Upper lobe of left lung (tissue), 6 donors: ENCODE measurements at regions not wholly inside any gene's neighbourhood (a gene's known extent, or its start where the extent isn't known, plus 50 kb on each side); places are given as distances from the start of the nearest gene placed in this dataset.
A peak's percentile ranks its signal among the peaks of the same experiment; 100 is the strongest.

Experiments used
- ATAC-seq, 2 donors: fragments of 200-7000 bp; cut with Tn5 transposase; one replicate each; pipeline ENCODE4 v1.9.1; 2022; ENCODE audit warnings: mild to moderate bottlenecking in 2 of 2, moderate library complexity in 2 of 2; ENCODE audit not compliant: low FRiP score in 2 of 2
- DNase-seq, 2 donors: peaks; one replicate each; pipeline ENCODE4 v3.0.0-alpha.2; 2019 to 2020
- H3K27ac ChIP-seq, 4 donors: fragments of 200-600 bp; sonication (generic); one replicate each; pipeline ENCODE4 v1.5.1; 2016 to 2019
- H3K27me3 ChIP-seq, 4 donors: fragments of 200-600 bp; sonication (generic); one replicate each; pipeline ENCODE4 v1.5.1; 2017 to 2019
- H3K36me3 ChIP-seq, 4 donors: fragments of 200-600 bp; sonication (generic); one replicate each; pipeline ENCODE4 v1.5.1; 2016 to 2019
- H3K4me1 ChIP-seq, 4 donors: fragments of 200-600 bp; sonication (generic); one replicate each; pipeline ENCODE4 v1.5.1; 2018 to 2019
- H3K4me3 ChIP-seq, 4 donors: fragments of 200-600 bp; sonication (generic); one replicate each; pipeline ENCODE4 v1.5.1; 2017 to 2019; ENCODE audit warnings: mild to moderate bottlenecking in 2 of 4, moderate library complexity in 1 of 4
- H3K9me3 ChIP-seq, 4 donors: fragments of 200-600 bp; sonication (generic); one replicate each; pipeline ENCODE4 v1.5.1; 2018 to 2019
- EP300 ChIP-seq, 4 donors: sonication (generic); formaldehyde crosslinking; IDR thresholded peaks; one replicate each; pipeline ENCODE4 v1.5.1; 2017; ENCODE audit warnings: antibody characterized with exemption in 4 of 4, control low read depth in 2 of 4
- POLR2A ChIP-seq, 4 donors: fragments of 450-650 bp; IDR thresholded peaks; one replicate each; pipeline ENCODE4 v1.5.1; 2016 to 2017; ENCODE audit warnings: antibody characterized with exemption in 4 of 4, mild to moderate bottlenecking in 2 of 4
- POLR2AphosphoS5 ChIP-seq, 2 donors: sonication (generic); formaldehyde crosslinking; IDR thresholded peaks; one replicate each; pipeline ENCODE4 v1.5.1; 2017; ENCODE audit warnings: antibody characterized with exemption in 2 of 2
- WGBS, 2 donors: methylation state at CpG; one replicate each; pipeline ENCODE4 v1.1.5; 2017 to 2018; 5-methylcytosine and 5-hydroxymethylcytosine counted together
- TF ChIP-seq, protein P1 (sequence below), 6 experiments: fragments of 450-650 bp in 4 of 6; fragments of 200-600 bp in 2 of 6; sonication (generic) in 2 of 6; IDR thresholded peaks; one replicate each; pipeline ENCODE4 v1.5.1; 2016 to 2019; ENCODE audit warnings: antibody characterized with exemption in 6 of 6
- donor health status: DM: no; HTN: no; CAD: no; lungs with moderate emphysema.
- donor health status: DM: no; HTN: yes; CAD: no; lungs with severe emphysema.

- Histone ChIP-seq H3K27me3 (no peaks in the 10 kb centered on the region), H3K4me1 (no peaks in the 10 kb centered on the region), H3K4me3 (no peak overlapping the region), H3K36me3 (no peaks in the 10 kb centered on the region), H3K27ac (no peak overlapping the region), H3K9me3 (no peaks in the 10 kb centered on the region)
- no peak for DNase-seq
- ATAC-seq = no peak
- WGBS, 2 donors = 87 to 89% methylated on average over 10 of the region's 10 CpGs
- TF ChIP-seq POLR2AphosphoS5 (IDR thresholded peaks at IDR 0.05) (no peak), EP300 (IDR thresholded peaks at IDR 0.05) (no peak), POLR2A (IDR thresholded peaks at IDR 0.05) (no peak)
- TF ChIP-seq, protein P1, sequence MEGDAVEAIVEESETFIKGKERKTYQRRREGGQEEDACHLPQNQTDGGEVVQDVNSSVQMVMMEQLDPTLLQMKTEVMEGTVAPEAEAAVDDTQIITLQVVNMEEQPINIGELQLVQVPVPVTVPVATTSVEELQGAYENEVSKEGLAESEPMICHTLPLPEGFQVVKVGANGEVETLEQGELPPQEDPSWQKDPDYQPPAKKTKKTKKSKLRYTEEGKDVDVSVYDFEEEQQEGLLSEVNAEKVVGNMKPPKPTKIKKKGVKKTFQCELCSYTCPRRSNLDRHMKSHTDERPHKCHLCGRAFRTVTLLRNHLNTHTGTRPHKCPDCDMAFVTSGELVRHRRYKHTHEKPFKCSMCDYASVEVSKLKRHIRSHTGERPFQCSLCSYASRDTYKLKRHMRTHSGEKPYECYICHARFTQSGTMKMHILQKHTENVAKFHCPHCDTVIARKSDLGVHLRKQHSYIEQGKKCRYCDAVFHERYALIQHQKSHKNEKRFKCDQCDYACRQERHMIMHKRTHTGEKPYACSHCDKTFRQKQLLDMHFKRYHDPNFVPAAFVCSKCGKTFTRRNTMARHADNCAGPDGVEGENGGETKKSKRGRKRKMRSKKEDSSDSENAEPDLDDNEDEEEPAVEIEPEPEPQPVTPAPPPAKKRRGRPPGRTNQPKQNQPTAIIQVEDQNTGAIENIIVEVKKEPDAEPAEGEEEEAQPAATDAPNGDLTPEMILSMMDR (IDR thresholded peaks at IDR 0.05) = no peak
These were observed 96.0 kb upstream of the CCDC80 start for GRCh38 chr3:112736805-112737566.

GRCh38 chr3:112736386-112736785, 95.4 kb upstream of the CCDC80 start:
- no peaks in the 10 kb centered on the region for H3K27me3 ChIP-seq
- no peak for ATAC-seq
- no peak for TF ChIP-seq POLR2A (IDR thresholded peaks at IDR 0.05)
- no peaks in the 10 kb centered on the region for H3K4me1 ChIP-seq
- H3K9me3 ChIP-seq = no peaks in the 10 kb centered on the region
- DNase-seq = no peak
- H3K27ac ChIP-seq = no peak overlapping the region
- H3K4me3 ChIP-seq = no peak overlapping the region
- 75 to 86% methylated on average over 5 of the region's 5 CpGs for WGBS, 2 donors
- no peaks in the 10 kb centered on the region for H3K36me3 ChIP-seq

- TF ChIP-seq POLR2A (IDR thresholded peaks at IDR 0.05) (no peak), POLR2AphosphoS5 (IDR thresholded peaks at IDR 0.05) (no peak), EP300 (IDR thresholded peaks at IDR 0.05) (no peak)
- TF ChIP-seq, protein P1 (IDR thresholded peaks at IDR 0.05) = no peak
- no peak overlapping the region for H3K4me3 ChIP-seq
- no peak for ATAC-seq
These were observed 95.0 kb upstream of the CCDC80 start for GRCh38 chr3:112735926-112736325.

DNA sequence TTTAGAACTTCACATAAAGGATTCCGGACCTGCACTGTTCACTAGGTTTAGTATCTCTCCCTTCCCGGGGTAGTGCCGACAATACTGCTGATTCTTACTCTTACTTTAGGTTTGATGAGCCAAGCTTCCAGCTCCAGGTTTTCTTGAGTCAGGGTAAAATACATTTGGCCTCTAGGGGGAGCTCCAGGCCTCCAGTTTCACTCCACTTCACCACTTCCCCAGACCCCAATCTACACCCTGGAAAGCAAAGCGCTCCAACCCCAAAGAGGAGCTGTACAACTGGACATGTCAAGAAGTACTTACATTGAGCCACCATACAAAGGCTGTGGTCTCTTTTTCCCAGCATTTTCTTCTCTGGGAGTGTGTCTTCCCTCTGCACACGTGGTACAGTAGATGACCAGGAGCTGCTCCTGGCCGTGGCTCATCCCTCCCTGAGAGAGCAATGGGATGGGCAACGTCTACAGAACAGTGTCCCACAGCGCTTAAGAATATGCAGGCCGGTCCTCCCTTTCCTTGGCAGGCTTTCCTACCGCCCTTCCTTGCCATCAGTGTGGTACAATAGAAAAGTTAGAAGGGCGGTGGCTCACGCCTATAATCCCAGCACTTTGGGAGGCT, 93.9 kb upstream of the CCDC80 start:
- TF ChIP-seq EP300 (IDR thresholded peaks at IDR 0.05) (no peak), POLR2A (IDR thresholded peaks at IDR 0.05) (no peak), POLR2AphosphoS5 (IDR thresholded peaks at IDR 0.05) (no peak)
- TF ChIP-seq, protein P1 (IDR thresholded peaks at IDR 0.05) = peak; percentile 49 to 71 (median 60)
- DNase-seq (peak in 1 of 2 donors; percentile 49), ATAC-seq (peak; percentile 69 to 84)
- no peaks in the 10 kb centered on the region for H3K4me1 ChIP-seq
- no peaks in the 10 kb centered on the region for H3K36me3 ChIP-seq
- H3K27me3 ChIP-seq = no peaks in the 10 kb centered on the region
- no peak overlapping the region for H3K4me3 ChIP-seq
- 61 to 71% methylated on average over 12 of the region's 12 CpGs for WGBS, 2 donors
- H3K9me3 ChIP-seq = no peaks in the 10 kb centered on the region
- no peak overlapping the region for H3K27ac ChIP-seq

More at GRCh38 chr3:112735926-112736325, 95.0 kb upstream of the CCDC80 start:
- WGBS, 2 donors = 80 to 89% methylated on average over 3 of the region's 3 CpGs
- H3K27ac ChIP-seq = no peak overlapping the region
- no peaks in the 10 kb centered on the region for H3K9me3 ChIP-seq
- DNase-seq = no peak
- H3K4me1 ChIP-seq = no peaks in the 10 kb centered on the region
- H3K36me3 ChIP-seq = no peaks in the 10 kb centered on the region
- no peaks in the 10 kb centered on the region for H3K27me3 ChIP-seq

- Histone ChIP-seq H3K27me3 (no peaks in the 10 kb centered on the region), H3K27ac (no peak overlapping the region), H3K36me3 (no peaks in the 10 kb centered on the region), H3K4me1 (no peaks in the 10 kb centered on the region), H3K4me3 (no peak overlapping the region), H3K9me3 (no peaks in the 10 kb centered on the region)
- TF ChIP-seq POLR2AphosphoS5 (IDR thresholded peaks at IDR 0.05) (no peak), POLR2A (IDR thresholded peaks at IDR 0.05) (no peak), EP300 (IDR thresholded peaks at IDR 0.05) (no peak)
- TF ChIP-seq, protein P1 (IDR thresholded peaks at IDR 0.05) = no peak
- DNase-seq = no peak
- no peak for ATAC-seq
- WGBS, 2 donors = 67 to 77% methylated on average over 2 of the region's 2 CpGs
These were observed 93.2 kb upstream of the CCDC80 start for GRCh38 chr3:112734171-112734570.
